ENCODE measurements at regions not wholly inside any gene's neighbourhood (a gene's known extent, or its start where the extent isn't known, plus 50 kb on each side); places are given as distances from the start of the nearest gene placed in this dataset.

DNA sequence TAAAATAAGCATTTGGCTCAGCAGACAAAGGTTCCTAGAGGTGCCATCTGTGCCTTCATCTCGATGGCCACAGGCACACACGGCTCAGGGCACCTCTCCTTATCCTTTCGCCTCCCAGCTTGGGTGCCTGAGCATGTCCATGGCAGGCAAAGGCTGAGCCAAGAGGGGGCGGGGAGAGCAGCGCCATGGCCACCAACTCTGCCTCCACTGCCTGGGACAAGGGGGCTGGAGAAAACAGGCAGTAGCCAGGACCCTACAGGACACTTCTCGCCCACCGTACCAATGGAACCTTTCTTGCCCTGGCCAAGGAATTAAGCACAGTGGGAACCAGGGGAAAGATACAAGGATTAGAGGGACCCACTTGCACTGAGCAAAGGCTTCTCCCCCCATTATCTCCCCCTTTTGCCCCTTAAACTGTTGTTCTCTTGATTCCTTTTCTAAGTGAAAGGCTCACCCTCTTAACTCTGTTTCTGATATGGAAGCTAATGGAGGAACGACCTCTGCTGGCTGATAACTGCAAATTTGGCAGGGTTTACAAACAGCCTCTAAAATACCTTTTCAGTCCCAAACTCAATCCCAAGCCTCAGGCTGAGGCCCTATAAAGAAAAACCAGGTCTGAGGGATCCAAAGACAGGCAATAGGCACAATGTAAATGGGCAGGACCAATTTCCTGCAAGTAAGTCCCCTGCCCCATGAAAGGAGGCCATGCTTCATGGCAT is 335.2 kb downstream of the ADAM29 start:
- TF ChIP-seq ETV6 (CRISPR knock-in tag; IDR thresholded peaks at IDR 0.05) (no peak), CTCF (IDR thresholded peaks at IDR 0.05) (no peak), NR1H2 (CRISPR knock-in tag; IDR thresholded peaks at IDR 0.05) (no peak), MYBL2 (CRISPR knock-in tag; IDR thresholded peaks at IDR 0.05) (no peak), ZNF232 (CRISPR knock-in tag; IDR thresholded peaks at IDR 0.05) (no peak), MLX (CRISPR knock-in tag; IDR thresholded peaks at IDR 0.05) (no peak), USF2 (CRISPR knock-in tag; IDR thresholded peaks at IDR 0.05) (no peak), JUN (CRISPR knock-in tag; IDR thresholded peaks at IDR 0.05) (no peak)
- TF ChIP-seq, protein P1, sequence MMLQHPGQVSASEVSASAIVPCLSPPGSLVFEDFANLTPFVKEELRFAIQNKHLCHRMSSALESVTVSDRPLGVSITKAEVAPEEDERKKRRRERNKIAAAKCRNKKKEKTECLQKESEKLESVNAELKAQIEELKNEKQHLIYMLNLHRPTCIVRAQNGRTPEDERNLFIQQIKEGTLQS (CRISPR knock-in tag; conservative IDR thresholded peaks at IDR 0.05) = no peak

All from WTC11 (cell line).